Heart left ventricle (tissue), 13 donors: ENCODE measurements at regions not wholly inside any gene's neighbourhood (a gene's known extent, or its start where the extent isn't known, plus 50 kb on each side); places are given as distances from the start of the nearest gene placed in this dataset.

Source experiments
- CTCF ChIP-seq, 12 donors: fragments of 200-600 bp; sonication (generic) in 4 of 12; IDR thresholded peaks; one replicate each; pipeline versions ENCODE4 v1.5.0 to v1.8.0; 2018 to 2022; ENCODE audit warnings: antibody characterized with exemption in 12 of 12, mild to moderate bottlenecking in 5 of 12
- POLR2A ChIP-seq, 2 donors: fragments of 450-650 bp; IDR thresholded peaks; one replicate each; pipeline ENCODE4 v1.6.1; 2017; ENCODE audit warnings: antibody characterized with exemption in 2 of 2, mild to moderate bottlenecking in 2 of 2, moderate library complexity in 2 of 2
- donor health status: ischemic (EF 13 %, LVEDD 7.1; RV severe dilation, severe dysfunction).
- donor health status: DM: no; HTN: yes; CAD: no.
- donor health status: DM: no; HTN: no; CAD: no.
- donor health status: ischemic (EF 25% LVEDD 6.9; RV normal size, moderate dysfunction).
- donor health status: ischemic (EF 25% LVEDD 5.7; RV mildly dilated, moderate dysfunction).
- donor health status: ischemic (EF 35%, LVEDD 5.7; RV mildly dilated, moderate dysfunction).
- donor health status: nonischemic (EF 11% LVEDD 7.7; RV severe dilation, severe dysfunction).
- donor health status: DM: yes; HTN: yes; CAD: no.
- donor health status: PGD.
- donor health status: ischemic (EF 29% LVEDD 5.4; RV normal size, mild dysfunction).
- donor health status: nonischemic (EF 23%, LVEDD 6.1; RV moderate dilation, normal function).

DNA sequence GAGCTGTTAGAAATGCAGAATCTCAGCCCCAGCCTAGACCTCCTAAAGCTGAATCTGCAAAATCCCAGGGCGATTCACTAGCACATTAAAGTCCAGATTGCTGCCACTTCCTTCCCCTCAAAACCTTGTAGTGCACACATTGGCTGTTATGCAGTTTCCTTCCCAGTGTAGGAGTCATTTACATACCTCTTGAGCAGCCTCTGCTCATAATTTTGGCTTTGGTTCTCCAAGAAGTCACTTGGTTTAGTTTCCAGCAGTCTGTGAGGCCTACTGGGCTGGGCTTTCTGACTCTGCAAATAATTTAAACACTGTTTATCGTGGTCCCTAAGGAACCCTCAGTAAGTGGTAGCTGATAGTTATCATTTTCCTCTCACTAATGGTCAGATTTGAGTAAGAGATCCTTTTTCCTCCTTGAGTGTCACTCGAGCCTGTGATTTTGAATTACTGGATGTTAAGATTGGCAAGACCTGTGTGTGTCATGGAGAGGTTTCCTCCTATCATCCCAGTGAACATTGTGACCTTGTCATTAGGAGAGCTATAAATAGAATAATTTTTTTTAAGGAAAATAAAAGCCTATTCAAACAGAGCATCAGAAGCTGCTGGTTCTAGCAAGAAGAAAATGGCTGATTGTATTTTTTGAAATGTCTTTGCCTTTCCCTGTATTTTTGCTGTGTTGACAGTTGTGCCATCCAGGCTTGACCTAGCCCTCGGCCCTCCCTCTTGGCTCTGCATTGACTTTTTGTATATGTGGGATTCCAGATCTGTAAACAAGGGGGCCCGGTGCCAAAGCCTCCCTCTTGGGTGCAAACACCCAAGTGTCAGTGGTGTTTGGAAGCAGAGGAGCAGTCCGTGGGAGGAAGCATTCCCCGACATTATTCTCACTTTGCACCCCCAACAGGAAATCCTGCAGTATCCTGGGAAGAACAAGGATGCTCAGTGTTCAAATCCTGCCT lies 134.8 kb upstream of the ANKRD28 start:
- TF ChIP-seq CTCF (IDR thresholded peaks at IDR 0.05) = no peak
- no peak for TF ChIP-seq POLR2A (IDR thresholded peaks at IDR 0.05)
